ENCODE measurements at regions not wholly inside any gene's neighbourhood (a gene's known extent, or its start where the extent isn't known, plus 50 kb on each side); places are given as distances from the start of the nearest gene placed in this dataset.

DNA sequence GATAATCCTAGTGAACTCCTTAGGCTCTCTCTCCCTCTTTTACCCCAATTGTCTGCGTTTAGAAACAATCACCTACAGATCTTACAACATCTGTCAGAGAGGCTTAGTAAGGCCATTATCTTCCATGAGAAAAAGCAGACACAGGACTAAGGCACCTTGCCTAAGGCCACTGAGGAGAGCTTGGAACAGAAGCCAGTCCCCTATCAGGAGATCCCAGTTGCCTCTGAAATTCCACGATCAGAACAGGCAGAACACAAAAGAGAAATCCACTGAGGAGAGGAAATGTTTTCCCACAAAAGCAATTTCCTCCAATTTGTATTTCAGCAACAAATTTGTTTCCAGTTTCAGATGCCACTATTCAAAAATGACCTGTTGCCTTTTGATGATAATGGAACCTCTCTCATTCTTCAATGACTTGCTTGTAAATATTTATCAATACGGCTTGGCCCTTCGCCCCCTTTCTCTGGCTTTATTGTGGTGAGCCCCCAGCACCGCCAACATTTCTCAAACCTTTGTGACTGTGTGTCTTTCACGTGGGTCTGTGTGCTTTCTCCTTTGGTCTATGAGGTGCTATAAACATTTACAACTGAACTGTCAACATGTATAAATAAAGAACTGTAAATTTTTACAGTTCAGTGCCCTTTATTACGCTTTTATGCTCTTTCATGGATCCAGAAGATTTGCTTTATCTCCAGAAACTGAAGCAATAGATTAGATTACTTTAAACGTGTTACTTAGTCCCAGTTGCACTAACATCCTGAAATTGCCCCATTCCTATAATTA, 187.8 kb upstream of the PHACTR1 start:
- no peak for ATAC-seq

GRCh38 chr6:12529364-12530019, 187.1 kb upstream of the PHACTR1 start:
- Histone ChIP-seq H3K4me3 (no peak overlapping the region), H3K4me1 (no peaks in the 10 kb centered on the region), H3K27ac (no peak overlapping the region), H3K9me3 (no peaks in the 10 kb centered on the region), H3K36me3 (no peaks in the 10 kb centered on the region), H3K27me3 (no peaks in the 10 kb centered on the region)
- intact Hi-C loops (cut with DNase I), result no loop called here
- ATAC-seq (no peak), FAIRE-seq (no peak), DNase-seq (no peak)
- WGBS, 2 donors, result 74 to 82% methylated on average over 9 of the region's 9 CpGs
- TF ChIP-seq CTCF (IDR thresholded peaks at IDR 0.05), result no peak

More for the DNA sequence above, 187.8 kb upstream of the PHACTR1 start:
- intact Hi-C loops (cut with DNase I), result no loop called here
- WGBS, 2 donors, result 42 to 48% methylated on average over 8 of the region's 8 CpGs
- no peaks in the 10 kb centered on the region for H3K4me1 ChIP-seq
- no peak for TF ChIP-seq CTCF (IDR thresholded peaks at IDR 0.05)
- no peaks in the 10 kb centered on the region for H3K9me3 ChIP-seq
- H3K27ac ChIP-seq, result peak overlapping the region in 2 of 4 donors; percentile 6 to 11
- H3K27me3 ChIP-seq, result no peaks in the 10 kb centered on the region
- no peak overlapping the region for H3K4me3 ChIP-seq
- H3K36me3 ChIP-seq, result no peaks in the 10 kb centered on the region
- FAIRE-seq (peak; percentile 26), DNase-seq (no peak)

GRCh38 chr6:12530345-12530744, 186.2 kb upstream of the PHACTR1 start:
- Histone ChIP-seq H3K36me3 (no peaks in the 10 kb centered on the region), H3K4me3 (no peak overlapping the region), H3K9me3 (no peaks in the 10 kb centered on the region), H3K4me1 (no peaks in the 10 kb centered on the region), H3K27me3 (no peaks in the 10 kb centered on the region), H3K27ac (no peak overlapping the region)
- no peak for DNase-seq
- intact Hi-C loops (cut with DNase I), result no loop called here
- no peak for FAIRE-seq
- no peak for TF ChIP-seq CTCF (IDR thresholded peaks at IDR 0.05)
- ATAC-seq, result no peak
- 28 to 34% methylated on average over 2 of the region's 2 CpGs for WGBS, 2 donors

DNA sequence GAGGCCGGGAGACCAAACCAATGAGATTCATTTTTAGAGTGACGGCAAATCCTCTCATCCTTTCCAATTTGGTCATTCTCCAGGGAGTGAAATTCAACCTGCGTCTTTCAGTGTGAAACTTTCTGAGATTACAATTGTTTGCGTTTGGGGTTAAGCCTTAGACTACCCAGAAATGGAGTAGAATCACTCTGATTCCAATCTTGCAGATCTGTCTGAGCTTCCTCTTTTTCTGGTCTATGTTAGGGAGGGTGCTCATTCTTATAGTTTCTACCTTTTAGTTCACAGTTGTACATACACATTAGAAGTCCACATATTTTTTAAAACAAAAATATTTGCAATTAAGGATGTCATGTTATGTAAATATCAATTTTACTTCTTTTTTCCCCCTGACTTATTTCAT, 183.0 kb upstream of the PHACTR1 start:
- ATAC-seq, result no peak
- Histone ChIP-seq H3K27ac (no peak overlapping the region), H3K9me3 (no peaks in the 10 kb centered on the region), H3K4me1 (peaks cover 0 to 2% (median 0%) of the 10 kb centered on the region in 3 donors), H3K27me3 (no peaks in the 10 kb centered on the region), H3K4me3 (no peak overlapping the region), H3K36me3 (no peaks in the 10 kb centered on the region)
- DNase-seq, result no peak
- no peak for FAIRE-seq
- intact Hi-C loops (cut with DNase I), result no loop called here
- TF ChIP-seq CTCF (IDR thresholded peaks at IDR 0.05), result no peak
- 83 to 91% methylated on average over 4 of the region's 4 CpGs for WGBS, 2 donors

Data from pancreas (tissue), 10 donors.